ENCODE measurements at regions not wholly inside any gene's neighbourhood (a gene's known extent, or its start where the extent isn't known, plus 50 kb on each side); places are given as distances from the start of the nearest gene placed in this dataset.

DNA sequence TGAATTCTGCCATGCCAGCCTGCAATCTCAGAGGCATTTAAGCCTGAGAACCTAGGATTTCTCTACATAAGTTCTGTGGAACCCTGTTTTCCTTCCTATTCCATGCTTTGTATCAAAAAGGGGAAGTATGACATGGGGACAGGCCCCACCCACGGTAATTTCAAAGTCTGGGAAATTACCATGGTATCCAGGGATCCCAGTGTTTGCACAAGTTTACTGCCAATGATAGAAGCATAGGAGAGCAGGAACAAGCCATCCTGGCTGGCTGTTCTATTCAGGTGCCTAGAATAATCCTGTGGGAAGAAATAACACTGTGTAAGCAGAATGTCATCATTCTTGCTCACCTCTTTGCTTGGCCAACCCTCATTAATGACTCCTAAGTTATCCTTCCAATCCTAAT, 53.8 kb upstream of the ATP1B1 start:
- TF ChIP-seq CTCF (IDR thresholded peaks at IDR 0.05; ENCODE audit: partially characterized antibody, unreplicated experiment), result no peak
- H3K27ac Mint-ChIP-seq (ENCODE audit: unreplicated experiment), result no peak overlapping the region
- H3K27me3 Mint-ChIP-seq (ENCODE audit: unreplicated experiment), result peaks cover 2% of the 10 kb centered on the region
- DNase-seq, result no peak
- H3K4me1 Mint-ChIP-seq (ENCODE audit: low read depth, unreplicated experiment), result peaks cover 8% of the 10 kb centered on the region
- H3K4me3 Mint-ChIP-seq (ENCODE audit: unreplicated experiment), result no peak overlapping the region
- H3K36me3 Mint-ChIP-seq (ENCODE audit: unreplicated experiment), result no peaks in the 10 kb centered on the region
- H3K9me3 Mint-ChIP-seq (ENCODE audit: unreplicated experiment), result peaks cover 4% of the 10 kb centered on the region

DNA sequence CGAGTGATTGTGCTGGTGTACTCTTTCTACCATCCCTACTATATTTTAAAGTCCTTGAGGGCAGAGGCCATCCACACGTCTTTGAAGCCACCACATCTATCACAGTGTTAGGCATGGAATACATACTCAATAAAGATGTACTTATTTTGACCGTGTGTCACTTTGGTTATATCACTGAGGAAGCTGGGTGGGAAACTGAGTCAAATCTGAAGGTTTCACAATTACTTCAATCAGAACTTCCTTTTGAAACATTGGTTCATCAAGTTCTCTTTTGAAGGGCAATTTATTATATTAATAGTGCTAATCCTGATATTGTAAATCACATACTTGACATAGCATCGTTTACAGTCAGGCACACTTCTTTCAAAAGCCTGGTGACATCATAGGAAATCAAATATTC, 53.3 kb upstream of the ATP1B1 start:
- H3K9me3 Mint-ChIP-seq (ENCODE audit: unreplicated experiment), result peaks cover 4% of the 10 kb centered on the region
- peaks cover 8% of the 10 kb centered on the region for H3K4me1 Mint-ChIP-seq (ENCODE audit: low read depth, unreplicated experiment)

More for the DNA sequence above, 53.3 kb upstream of the ATP1B1 start:
- DNase-seq, result no peak
- Mint-ChIP-seq H3K27me3 (ENCODE audit: unreplicated experiment) (peaks cover 2% of the 10 kb centered on the region), H3K36me3 (ENCODE audit: unreplicated experiment) (peaks cover under 1% of the 10 kb centered on the region), H3K27ac (ENCODE audit: unreplicated experiment) (no peak overlapping the region), H3K4me3 (ENCODE audit: unreplicated experiment) (no peak overlapping the region)
- no peak for TF ChIP-seq CTCF (IDR thresholded peaks at IDR 0.05; ENCODE audit: partially characterized antibody, unreplicated experiment)

All from glutamatergic neuron (in vitro differentiated cells).